ENCODE measurements at regions not wholly inside any gene's neighbourhood (a gene's known extent, or its start where the extent isn't known, plus 50 kb on each side); places are given as distances from the start of the nearest gene placed in this dataset.
"Not testable (repeated sequence)": the region's sequence is repeated elsewhere in the genome, so short reads cannot be mapped to it uniquely, and the experiment has no call there.

GRCh38 chr14:50030036-50030435 is 86.3 kb downstream of the VCPKMT start:
- Histone ChIP-seq H3K36me3 (no peaks in the 10 kb centered on the region), H3K9me3 (replicated peaks) (no peaks in the 10 kb centered on the region), H3K27ac (no peak overlapping the region), H3K4me1 (no peaks in the 10 kb centered on the region), H3K27me3 (no peaks in the 10 kb centered on the region), H3K4me3 (no peak overlapping the region)
- DNase-seq = no peak

DNA sequence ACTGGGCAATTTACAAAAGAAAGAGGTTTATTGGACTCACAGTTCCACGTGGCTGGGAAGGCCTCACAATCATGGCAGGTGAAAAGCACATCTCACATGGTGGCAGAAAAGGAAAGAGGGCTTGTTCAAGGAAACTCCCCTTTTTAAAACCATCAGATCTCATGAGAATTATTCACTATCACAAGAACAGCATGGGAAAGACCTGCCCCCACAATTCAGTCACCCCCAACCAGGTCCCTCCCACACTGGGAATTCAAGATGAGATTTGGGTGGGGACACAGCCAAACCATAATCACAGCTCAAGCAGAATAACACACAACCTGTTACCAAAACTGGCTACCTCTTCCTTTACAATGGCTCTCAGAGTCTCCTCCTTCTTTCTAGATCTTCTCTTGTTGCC is 85.5 kb downstream of the VCPKMT start:
- H3K4me1 ChIP-seq; H3K27me3 ChIP-seq; DNase-seq; H3K36me3 ChIP-seq; H3K9me3 ChIP-seq (replicated peaks); H3K4me3 ChIP-seq; H3K27ac ChIP-seq: not testable (repeated sequence)

DNA sequence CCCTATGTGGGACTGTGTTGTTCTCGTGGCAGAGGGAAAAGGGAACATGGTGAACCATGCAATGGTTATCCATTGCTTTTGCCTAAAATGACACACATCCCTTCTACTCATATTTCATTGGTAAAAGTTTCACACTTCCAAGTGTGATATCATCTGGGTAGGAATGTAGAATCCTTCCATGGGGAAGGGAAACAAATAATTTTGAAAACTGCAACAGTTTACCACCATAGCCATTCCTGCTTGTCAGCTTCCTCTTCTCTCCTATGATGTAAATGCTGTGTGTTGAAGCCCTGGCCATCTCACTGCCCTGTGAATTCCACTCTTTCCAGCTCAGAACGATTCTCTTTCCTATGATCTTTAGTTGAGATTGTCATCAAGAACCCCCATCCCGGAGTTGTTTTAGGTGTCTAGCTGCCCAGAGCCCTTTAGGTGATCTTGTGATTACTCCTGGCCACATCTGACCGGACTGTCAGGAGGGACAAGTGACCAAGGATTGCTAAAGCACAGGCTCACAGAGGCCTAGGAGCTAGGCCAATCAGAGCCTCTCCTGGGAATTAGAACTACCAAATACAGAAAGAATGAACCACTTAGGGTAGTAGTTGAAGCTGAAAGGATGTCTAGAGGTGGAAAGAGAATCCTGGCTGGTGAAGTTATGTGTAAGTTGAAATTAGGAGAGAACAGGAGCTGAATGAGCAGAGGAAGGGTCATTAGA is 84.6 kb downstream of the VCPKMT start:
- no peaks in the 10 kb centered on the region for H3K36me3 ChIP-seq
- DNase-seq = no peak
- no peak overlapping the region for H3K27ac ChIP-seq
- H3K27me3 ChIP-seq = no peaks in the 10 kb centered on the region
- H3K4me1 ChIP-seq = no peaks in the 10 kb centered on the region
- H3K9me3 ChIP-seq (replicated peaks) = no peaks in the 10 kb centered on the region
- no peak overlapping the region for H3K4me3 ChIP-seq

DNA sequence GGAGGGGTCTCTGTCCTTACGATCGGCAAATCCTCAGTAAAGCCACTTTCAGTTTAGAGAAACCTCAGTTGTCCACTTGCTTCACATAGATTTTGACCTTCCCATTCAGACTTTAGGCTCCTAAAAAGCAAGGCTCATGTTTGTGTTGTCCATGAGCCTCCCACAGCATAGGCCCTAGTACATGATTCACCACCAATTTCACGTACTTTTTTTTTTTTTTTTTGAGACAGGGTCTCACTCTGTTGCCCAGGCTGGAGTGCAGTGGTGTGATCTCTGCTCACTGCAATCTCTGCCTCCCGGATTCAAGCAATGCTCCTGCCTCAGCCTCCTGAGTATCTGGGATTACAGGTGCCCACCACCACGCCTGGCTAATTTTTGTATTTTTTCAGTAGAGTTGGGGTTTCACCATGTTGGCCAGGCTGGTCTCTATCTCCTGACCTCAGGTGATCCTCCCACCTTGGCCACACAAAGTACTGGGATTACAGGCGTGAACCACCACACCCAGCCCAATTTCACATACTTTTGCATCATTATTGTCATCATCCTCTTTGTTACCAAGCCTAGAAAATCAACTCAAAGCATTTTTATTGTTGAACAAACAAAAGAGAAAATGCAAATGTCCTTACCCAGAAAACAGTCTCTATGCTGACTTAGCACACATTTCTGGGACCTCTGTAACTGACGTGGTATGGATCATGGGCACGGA is 83.8 kb downstream of the VCPKMT start:
- H3K9me3 ChIP-seq (replicated peaks); H3K36me3 ChIP-seq; DNase-seq; H3K4me1 ChIP-seq; H3K27me3 ChIP-seq; H3K27ac ChIP-seq; H3K4me3 ChIP-seq: not testable (repeated sequence)

- H3K27me3 ChIP-seq = no peaks in the 10 kb centered on the region
- no peaks in the 10 kb centered on the region for H3K9me3 ChIP-seq (replicated peaks)
- H3K27ac ChIP-seq = no peak overlapping the region
- H3K4me3 ChIP-seq = no peak overlapping the region
- peaks cover 2% of the 10 kb centered on the region; the same call in 1 of the 2 replicates for H3K4me1 ChIP-seq
- no peaks in the 10 kb centered on the region for H3K36me3 ChIP-seq
- no peak for DNase-seq
Measured at GRCh38 chr14:50035214-50035613, 81.2 kb downstream of the VCPKMT start.

DNA sequence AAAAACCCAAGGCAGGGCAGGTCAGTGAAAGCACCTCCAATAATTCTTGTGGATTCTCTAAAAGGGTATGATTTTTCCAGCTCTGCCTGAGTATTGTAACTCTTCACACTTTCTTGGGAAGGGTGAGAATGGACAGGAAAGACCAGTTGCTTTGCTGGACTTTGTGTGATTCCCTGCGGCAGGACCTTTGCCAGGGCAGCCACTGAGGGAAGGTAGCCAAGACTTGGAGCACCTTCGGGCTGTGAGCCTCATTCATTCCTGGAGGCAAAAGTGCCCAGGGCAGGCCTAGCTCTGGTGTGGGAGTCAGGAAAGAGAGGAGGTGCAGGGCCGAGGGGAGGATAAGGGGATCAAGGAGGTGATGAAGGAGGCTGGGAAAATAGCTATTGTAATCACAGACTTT is 80.2 kb downstream of the VCPKMT start:
- no peak for DNase-seq
- no peak overlapping the region for H3K27ac ChIP-seq
- H3K27me3 ChIP-seq = no peaks in the 10 kb centered on the region
- no peak overlapping the region for H3K4me3 ChIP-seq
- no peaks in the 10 kb centered on the region for H3K9me3 ChIP-seq (replicated peaks)
- peaks cover 8% of the 10 kb centered on the region for H3K4me1 ChIP-seq
- H3K36me3 ChIP-seq = no peaks in the 10 kb centered on the region

DNA sequence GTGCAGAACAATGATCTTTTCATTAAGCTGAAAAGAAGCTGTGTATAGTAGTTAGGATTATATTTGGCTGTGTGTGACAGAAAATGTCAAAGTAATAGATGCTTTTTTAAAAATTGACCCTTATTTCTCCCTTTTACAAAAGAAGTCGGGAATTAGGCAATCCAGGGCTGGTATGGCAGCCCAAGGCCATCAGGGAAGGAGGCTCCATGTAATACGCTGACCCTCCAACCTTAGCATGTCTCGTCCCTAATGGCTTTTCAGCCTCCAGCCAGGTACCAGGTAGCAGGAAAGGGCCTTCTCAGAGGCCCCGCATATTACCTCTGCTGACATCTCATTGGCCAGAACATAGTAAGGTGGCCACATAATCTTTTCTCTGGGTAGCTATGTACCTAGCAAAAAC is 79.7 kb downstream of the VCPKMT start:
- no peak overlapping the region for H3K4me3 ChIP-seq
- no peak overlapping the region for H3K27ac ChIP-seq
- no peaks in the 10 kb centered on the region for H3K36me3 ChIP-seq
- DNase-seq = no peak
- H3K27me3 ChIP-seq = no peaks in the 10 kb centered on the region
- no peaks in the 10 kb centered on the region for H3K9me3 ChIP-seq (replicated peaks)
- H3K4me1 ChIP-seq = peaks cover 8% of the 10 kb centered on the region

DNA sequence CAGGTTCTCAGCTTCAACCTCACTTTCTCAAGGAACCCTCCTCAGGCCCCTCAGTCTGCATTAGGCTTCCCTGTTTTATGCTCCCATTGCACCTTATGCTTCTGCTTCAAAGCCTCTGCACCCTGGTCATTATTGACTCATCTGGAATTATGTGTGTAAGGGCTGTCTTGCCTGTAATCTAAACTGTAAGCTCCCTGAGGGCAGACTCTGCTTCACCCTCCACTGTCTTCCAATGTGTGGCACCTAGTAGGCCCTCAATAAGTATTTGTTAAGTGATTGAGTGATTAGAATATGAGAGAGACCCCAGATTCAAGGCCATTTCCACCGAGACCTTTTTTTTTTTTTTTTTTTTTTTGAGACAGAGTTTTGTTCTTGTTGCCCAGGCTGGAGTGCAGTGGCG is 79.1 kb downstream of the VCPKMT start:
- no peak overlapping the region for H3K27ac ChIP-seq

DNA sequence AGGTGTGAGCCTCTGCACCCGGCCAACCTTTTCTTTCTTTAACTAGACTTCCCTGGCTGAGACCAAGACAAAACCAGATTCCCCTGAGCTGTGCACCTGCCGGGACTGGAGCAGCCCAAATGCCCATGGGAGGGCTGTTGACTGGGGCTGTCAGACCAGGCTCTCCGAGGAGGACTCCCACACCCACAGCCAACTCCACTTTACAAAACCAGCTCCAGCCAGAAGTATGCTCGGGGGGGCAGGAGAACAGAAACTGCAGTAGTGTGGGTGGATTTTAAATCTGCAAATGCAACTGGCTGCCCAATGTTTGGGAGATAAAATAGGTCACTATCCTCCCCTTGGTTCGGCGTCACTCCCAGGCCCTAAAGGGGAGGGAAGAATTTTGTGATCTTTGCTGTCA is 78.5 kb downstream of the VCPKMT start:
- H3K4me3 ChIP-seq = no peak overlapping the region
- no peaks in the 10 kb centered on the region for H3K27me3 ChIP-seq
- H3K4me1 ChIP-seq = peaks cover 8% of the 10 kb centered on the region
- no peak for DNase-seq
- H3K9me3 ChIP-seq (replicated peaks) = no peaks in the 10 kb centered on the region
- no peak overlapping the region for H3K27ac ChIP-seq
- no peaks in the 10 kb centered on the region for H3K36me3 ChIP-seq

More for the DNA sequence above, 79.1 kb downstream of the VCPKMT start:
- no peaks in the 10 kb centered on the region for H3K36me3 ChIP-seq
- no peaks in the 10 kb centered on the region for H3K27me3 ChIP-seq
- no peak for DNase-seq
- peaks cover 8% of the 10 kb centered on the region for H3K4me1 ChIP-seq
- no peaks in the 10 kb centered on the region for H3K9me3 ChIP-seq (replicated peaks)
- H3K4me3 ChIP-seq = no peak overlapping the region

- Histone ChIP-seq H3K4me3 (no peak overlapping the region), H3K27ac (no peak overlapping the region), H3K36me3 (no peaks in the 10 kb centered on the region), H3K27me3 (no peaks in the 10 kb centered on the region), H3K9me3 (replicated peaks) (no peaks in the 10 kb centered on the region), H3K4me1 (peaks cover 8% of the 10 kb centered on the region)
- DNase-seq = no peak
Measured at GRCh38 chr14:50038398-50039119, 77.8 kb downstream of the VCPKMT start.

- DNase-seq = no peak
- Histone ChIP-seq H3K9me3 (replicated peaks) (no peaks in the 10 kb centered on the region), H3K36me3 (no peaks in the 10 kb centered on the region), H3K27me3 (no peaks in the 10 kb centered on the region), H3K4me1 (peaks cover 8% of the 10 kb centered on the region), H3K4me3 (no peak overlapping the region), H3K27ac (no peak overlapping the region)
Measured at GRCh38 chr14:50039120-50039517, 77.3 kb downstream of the VCPKMT start.

- Histone ChIP-seq H3K4me1 (peaks cover 8% of the 10 kb centered on the region), H3K36me3 (no peaks in the 10 kb centered on the region), H3K27ac (no peak overlapping the region), H3K4me3 (no peak overlapping the region), H3K27me3 (no peaks in the 10 kb centered on the region), H3K9me3 (replicated peaks) (no peaks in the 10 kb centered on the region)
- DNase-seq = no peak
Measured at GRCh38 chr14:50039734-50040400, 76.5 kb downstream of the VCPKMT start.

- no peak overlapping the region for H3K27ac ChIP-seq
- H3K9me3 ChIP-seq (replicated peaks) = no peaks in the 10 kb centered on the region
- DNase-seq = peak in 1 of 2 experiments; percentile 32
- no peaks in the 10 kb centered on the region for H3K36me3 ChIP-seq
- H3K4me1 ChIP-seq = peaks cover 8% of the 10 kb centered on the region
- H3K27me3 ChIP-seq = no peaks in the 10 kb centered on the region
- no peak overlapping the region for H3K4me3 ChIP-seq
Measured at GRCh38 chr14:50040401-50040775, 76.0 kb downstream of the VCPKMT start.

- H3K4me3 ChIP-seq = no peak overlapping the region
- no peak for DNase-seq
- no peaks in the 10 kb centered on the region for H3K36me3 ChIP-seq
- H3K27me3 ChIP-seq = no peaks in the 10 kb centered on the region
- H3K4me1 ChIP-seq = peaks cover 8% of the 10 kb centered on the region
- H3K9me3 ChIP-seq (replicated peaks) = no peaks in the 10 kb centered on the region
- no peak overlapping the region for H3K27ac ChIP-seq
Measured at GRCh38 chr14:50040895-50041465, 75.4 kb downstream of the VCPKMT start.

DNA sequence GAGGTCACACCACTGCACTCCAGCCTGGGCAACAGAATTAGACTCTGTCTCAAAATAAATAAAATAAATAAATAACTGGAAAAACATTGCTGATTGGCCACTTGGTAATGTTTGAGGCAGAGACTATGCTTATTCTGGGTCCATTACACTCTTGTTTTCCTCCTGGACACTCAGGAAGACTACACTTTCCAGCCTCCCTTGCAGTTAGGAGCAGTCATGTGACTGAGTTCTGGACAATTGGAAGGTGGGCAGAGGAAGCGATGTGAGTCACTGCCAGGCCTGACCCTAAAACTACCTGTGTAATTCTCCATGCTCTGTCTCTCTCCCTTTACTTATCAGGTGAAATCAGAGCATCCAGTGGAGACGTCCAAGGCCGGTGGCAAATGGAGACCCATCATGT is 74.4 kb downstream of the VCPKMT start:
- no peak for DNase-seq
- no peak overlapping the region for H3K27ac ChIP-seq
- no peaks in the 10 kb centered on the region for H3K36me3 ChIP-seq
- peaks cover 8% of the 10 kb centered on the region for H3K4me1 ChIP-seq
- no peak overlapping the region for H3K4me3 ChIP-seq
- H3K27me3 ChIP-seq = no peaks in the 10 kb centered on the region
- no peaks in the 10 kb centered on the region for H3K9me3 ChIP-seq (replicated peaks)

Measured in SJCRH30 (cell line).